HEK293 (cell line): ENCODE measurements at regions not wholly inside any gene's neighbourhood (a gene's known extent, or its start where the extent isn't known, plus 50 kb on each side); places are given as distances from the start of the nearest gene placed in this dataset.
"Not testable (repeated sequence)": the region's sequence is repeated elsewhere in the genome, so short reads cannot be mapped to it uniquely, and the experiment has no call there.

ENCODE experiments used
- CTCF ChIA-PET: fragments of 350-600 bp; formaldehyde crosslinking; extraction: SDS; loops from one replicate; lab custom pipeline; 2021; ENCODE audit warnings: antibody characterized with exemption; lab: Yijun Ruan, JAX
- POLR2A ChIA-PET: fragments of 300-600 bp; formaldehyde crosslinking; extraction: SDS; loops from one replicate; lab custom pipeline; 2020; ENCODE audit warnings: antibody characterized with exemption, inconsistent platforms; lab: Yijun Ruan, JAX
- H3K27ac ChIP-seq: fragments of 200-500 bp; sonication (Bioruptor generic); 2 replicates; pipeline ENCODE4 v1.5.1; 2014; ENCODE audit warnings: low read depth, low read length, control low read depth, inconsistent platforms; ENCODE audit errors: extremely low read depth
- H3K36me3 ChIP-seq, 2 experiments: fragments of 200-500 bp in 1 of 2; sonication (Bioruptor generic) in 1 of 2; 1 replicate in 1 of 2; 2 replicates in 1 of 2; pipeline ENCODE4 v1.5.1; 2014 to 2017; ENCODE audit warnings: inconsistent platforms in 2 of 2, low read length in 2 of 2; ENCODE audit not compliant: control insufficient read depth in 2 of 2, insufficient read depth in 1 of 2
- H3K4me1 ChIP-seq: fragments of 200-500 bp; sonication (Bioruptor generic); 2 replicates; pipeline ENCODE4 v1.5.1; 2014; ENCODE audit warnings: mild to moderate bottlenecking, low read length, inconsistent platforms; ENCODE audit not compliant: control insufficient read depth, insufficient read depth
- H3K4me3 ChIP-seq: 2 replicates; pipeline ENCODE4 v1.5.1; 2011; ENCODE audit warnings: low read depth, mild to moderate bottlenecking, control low read depth, low read length, moderate library complexity
- H3K9me3 ChIP-seq: fragments of 200-500 bp; sonication (Bioruptor generic); 2 replicates; pipeline ENCODE4 v1.5.1; 2014; ENCODE audit warnings: low read depth, low read length, inconsistent platforms; ENCODE audit not compliant: control insufficient read depth, insufficient read depth
- HOXD13 ChIP-seq: sonication (generic); formaldehyde crosslinking; IDR thresholded peaks from 2 replicates; pipeline ENCODE4 v1.8.0; 2022; ENCODE audit warnings: missing genetic modification reagents, borderline replicate concordance
- SETDB1 ChIP-seq: IDR thresholded peaks from one replicate; pipeline ENCODE4 v1.6.1; 2017; ENCODE audit warnings: mild to moderate bottlenecking, low read length, moderate library complexity, mixed read lengths; ENCODE audit not compliant: insufficient read length
- ZNF341 ChIP-seq: fragments of 450-650 bp; formaldehyde crosslinking; IDR thresholded peaks from 2 replicates; pipeline ENCODE4; 2016; ENCODE audit warnings: low read depth, missing biosample characterization, missing genetic modification characterization
- ZNF416 ChIP-seq: fragments of 450-650 bp; formaldehyde crosslinking; IDR thresholded peaks from 2 replicates; pipeline ENCODE4 v1.5.1; 2016; ENCODE audit warnings: missing biosample characterization, missing genetic modification characterization
- ZNF510 ChIP-seq: fragments of 450-650 bp; formaldehyde crosslinking; IDR thresholded peaks from 2 replicates; pipeline ENCODE4 v1.5.1; 2018; ENCODE audit warnings: mild to moderate bottlenecking, missing genetic modification characterization, missing biosample characterization; ENCODE audit not compliant: insufficient replicate concordance
- ZNF600 ChIP-seq: fragments of 450-650 bp; formaldehyde crosslinking; IDR thresholded peaks from 2 replicates; pipeline ENCODE4 v1.5.1; 2016; ENCODE audit warnings: missing biosample characterization, missing genetic modification characterization
- ZNF660 ChIP-seq: fragments of 450-650 bp; IDR thresholded peaks from 2 replicates; pipeline ENCODE4 v1.5.1; 2018; ENCODE audit warnings: missing biosample characterization, mild to moderate bottlenecking, missing genetic modification characterization
- ZNF76 ChIP-seq: fragments of 450-650 bp; formaldehyde crosslinking; IDR thresholded peaks from 2 replicates; pipeline ENCODE4; 2016; ENCODE audit warnings: low read depth, missing biosample characterization, missing genetic modification characterization, borderline replicate concordance
- ZNF777 ChIP-seq: fragments of 450-650 bp; formaldehyde crosslinking; IDR thresholded peaks from 2 replicates; pipeline ENCODE4 v1.5.1; 2017; ENCODE audit warnings: missing biosample characterization, missing genetic modification characterization, borderline replicate concordance
- TF ChIP-seq, protein P1 (sequence below): fragments of 450-650 bp; formaldehyde crosslinking; IDR thresholded peaks from 2 replicates; pipeline ENCODE4 v1.5.1; 2016; ENCODE audit warnings: missing biosample characterization, missing genetic modification characterization, low read depth
- TF ChIP-seq, protein P2 (sequence below): fragments of 450-650 bp; formaldehyde crosslinking; IDR thresholded peaks from 2 replicates; pipeline ENCODE4 v1.5.1; 2017; ENCODE audit warnings: missing biosample characterization, missing genetic modification characterization
- TF ChIP-seq, protein P3 (sequence below): fragments of 450-650 bp; formaldehyde crosslinking; IDR thresholded peaks from 2 replicates; pipeline ENCODE4 v1.5.1; 2016; ENCODE audit warnings: missing biosample characterization, missing genetic modification characterization
- TF ChIP-seq, protein P4 (sequence below): fragments of 450-650 bp; formaldehyde crosslinking; IDR thresholded peaks from 2 replicates; pipeline ENCODE4 v1.5.1; 2017; ENCODE audit warnings: missing biosample characterization, missing genetic modification characterization
- TF ChIP-seq, protein P5 (sequence below): fragments of 450-650 bp; formaldehyde crosslinking; IDR thresholded peaks from 2 replicates; pipeline ENCODE4 v1.5.1; 2016; ENCODE audit warnings: missing biosample characterization, missing genetic modification characterization

DNA sequence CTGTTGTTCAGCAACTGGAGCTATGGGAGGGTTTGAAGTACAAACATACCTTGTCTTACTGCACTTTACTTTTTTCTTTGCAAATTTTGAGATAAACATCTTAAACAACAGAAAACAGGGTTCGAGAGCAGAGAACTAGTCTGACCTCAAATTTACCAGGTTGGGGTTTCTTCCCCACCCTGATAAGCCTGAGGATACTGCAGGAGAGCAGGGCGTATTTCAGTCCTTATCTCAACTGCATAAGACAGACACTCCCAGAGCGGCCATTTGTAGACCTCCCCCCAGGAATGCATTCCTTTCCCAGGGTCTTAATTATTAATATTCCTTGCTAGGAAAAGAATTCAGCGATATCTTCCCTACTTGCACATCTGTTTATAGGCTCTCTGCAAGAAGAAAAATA lies 242.1 kb upstream of the DDHD1 start:
- TF ChIP-seq SETDB1: peak; percentile 55
- H3K36me3 ChIP-seq, H3K4me1 ChIP-seq, H3K27ac ChIP-seq, H3K9me3 ChIP-seq, CTCF ChIA-PET, POLR2A ChIA-PET, H3K4me3 ChIP-seq: not testable (repeated sequence)

DNA sequence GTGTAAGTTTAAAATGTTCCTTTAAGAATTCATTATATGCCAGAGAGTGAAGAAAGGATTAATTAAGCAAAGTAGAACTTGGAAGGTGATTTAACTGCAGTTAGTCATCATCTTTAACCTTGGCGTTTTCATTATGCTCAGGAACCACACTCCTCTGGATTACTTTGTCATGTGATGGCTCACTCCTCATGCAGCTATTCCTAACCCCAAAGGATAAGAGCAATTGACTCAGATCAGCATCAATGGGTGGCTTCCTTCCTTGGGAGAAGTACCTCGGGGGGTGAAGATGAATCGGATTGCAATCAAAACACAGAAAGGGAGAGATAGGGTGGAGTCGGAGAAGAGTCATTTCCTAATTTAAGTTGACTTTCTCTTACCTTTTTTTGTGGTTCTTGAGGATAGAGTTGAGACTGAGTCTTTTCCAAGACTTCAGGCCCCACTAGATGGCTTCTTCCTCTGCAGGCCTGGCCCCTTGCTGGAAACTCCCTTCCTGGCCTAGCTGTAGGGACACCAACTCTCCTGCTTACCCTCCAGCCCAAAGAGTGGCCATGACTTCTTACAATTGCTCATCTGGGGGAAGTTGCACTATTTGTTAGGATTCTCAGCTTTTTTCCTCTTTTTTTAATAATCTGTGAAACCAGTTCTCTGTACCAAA lies 238.6 kb upstream of the DDHD1 start:
- H3K36me3 ChIP-seq: no peaks in the 10 kb centered on the region
- TF ChIP-seq, protein P1, sequence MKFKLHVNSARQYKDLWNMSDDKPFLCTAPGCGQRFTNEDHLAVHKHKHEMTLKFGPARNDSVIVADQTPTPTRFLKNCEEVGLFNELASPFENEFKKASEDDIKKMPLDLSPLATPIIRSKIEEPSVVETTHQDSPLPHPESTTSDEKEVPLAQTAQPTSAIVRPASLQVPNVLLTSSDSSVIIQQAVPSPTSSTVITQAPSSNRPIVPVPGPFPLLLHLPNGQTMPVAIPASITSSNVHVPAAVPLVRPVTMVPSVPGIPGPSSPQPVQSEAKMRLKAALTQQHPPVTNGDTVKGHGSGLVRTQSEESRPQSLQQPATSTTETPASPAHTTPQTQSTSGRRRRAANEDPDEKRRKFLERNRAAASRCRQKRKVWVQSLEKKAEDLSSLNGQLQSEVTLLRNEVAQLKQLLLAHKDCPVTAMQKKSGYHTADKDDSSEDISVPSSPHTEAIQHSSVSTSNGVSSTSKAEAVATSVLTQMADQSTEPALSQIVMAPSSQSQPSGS (tag by site-specific recombination): no peak
- TF ChIP-seq, protein P2, sequence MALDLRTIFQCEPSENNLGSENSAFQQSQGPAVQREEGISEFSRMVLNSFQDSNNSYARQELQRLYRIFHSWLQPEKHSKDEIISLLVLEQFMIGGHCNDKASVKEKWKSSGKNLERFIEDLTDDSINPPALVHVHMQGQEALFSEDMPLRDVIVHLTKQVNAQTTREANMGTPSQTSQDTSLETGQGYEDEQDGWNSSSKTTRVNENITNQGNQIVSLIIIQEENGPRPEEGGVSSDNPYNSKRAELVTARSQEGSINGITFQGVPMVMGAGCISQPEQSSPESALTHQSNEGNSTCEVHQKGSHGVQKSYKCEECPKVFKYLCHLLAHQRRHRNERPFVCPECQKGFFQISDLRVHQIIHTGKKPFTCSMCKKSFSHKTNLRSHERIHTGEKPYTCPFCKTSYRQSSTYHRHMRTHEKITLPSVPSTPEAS (tag by site-specific recombination): no peak
- TF ChIP-seq ZNF341 (tag by site-specific recombination): no peak
- TF ChIP-seq, all 188 proteins: peak for 0
- ChIA-PET POLR2A (no interaction called here), CTCF (interaction anchor here (0.6 to 0.7 kb wide), 2 partner anchors 16 to 24 kb away, joined by 3 read pairs; no protein-coding TSS in a partner anchor)
- Histone ChIP-seq H3K27ac (no peak overlapping the region), H3K4me1 (0 out of 2 replicates have a peak, but pooled peaks cover 2% of the 10 kb centered on the region), H3K9me3 (no peaks in the 10 kb centered on the region), H3K4me3 (no peak overlapping the region)

DNA sequence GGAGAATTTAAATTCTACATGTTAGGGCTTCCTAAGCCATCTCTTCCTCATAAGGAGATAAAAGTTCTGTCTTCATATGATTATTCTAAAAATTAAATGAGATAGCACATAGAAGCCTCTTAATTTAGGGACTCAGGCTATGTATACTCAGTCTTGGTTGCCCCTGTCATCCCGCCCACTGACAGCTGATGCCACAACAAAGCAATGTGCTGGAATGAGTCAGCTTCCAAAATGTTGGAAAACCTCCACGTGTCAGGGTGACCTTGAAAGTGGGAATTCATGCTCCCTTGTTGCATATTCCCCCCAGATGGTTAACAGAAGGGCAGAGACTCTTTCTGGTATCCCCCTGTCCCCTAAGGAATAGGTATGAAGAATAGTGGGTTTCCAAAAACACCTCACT lies 238.0 kb upstream of the DDHD1 start:
- Histone ChIP-seq H3K9me3 (no peaks in the 10 kb centered on the region), H3K4me1 (0 out of 2 replicates have a peak, but pooled peaks cover 2% of the 10 kb centered on the region), H3K36me3 (no peaks in the 10 kb centered on the region), H3K4me3 (no peak overlapping the region), H3K27ac (no peak overlapping the region)
- TF ChIP-seq HOXD13 (CRISPR knock-in tag): no peak
- CTCF ChIA-PET: interaction anchor here (0.6 kb wide), 1 partner anchor 23 kb away, joined by 3 read pairs; no protein-coding TSS in a partner anchor
- POLR2A ChIA-PET: no interaction called here

DNA sequence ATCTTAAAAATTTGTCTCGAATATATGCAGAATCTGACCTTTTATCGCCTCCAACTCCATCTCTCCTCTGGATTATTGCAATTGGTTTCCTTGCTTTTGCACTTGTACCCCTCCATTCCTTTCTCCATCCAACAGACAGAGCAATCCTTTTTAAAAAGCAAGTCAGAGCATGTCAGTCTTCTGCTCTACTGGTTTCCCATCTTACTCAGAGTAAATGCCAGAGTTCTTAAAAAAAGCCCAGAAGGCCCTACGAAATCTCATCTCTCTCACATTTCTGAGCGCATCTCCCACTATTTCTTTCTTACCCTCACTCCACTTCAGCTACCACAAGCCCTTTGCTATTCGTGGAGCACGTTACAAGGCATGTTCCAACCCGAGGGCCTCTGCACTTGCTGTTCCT lies 236.9 kb upstream of the DDHD1 start:
- ChIA-PET POLR2A (no interaction called here), CTCF (interaction anchor here (0.6 to 0.8 kb wide), 2 partner anchors 24 to 166 kb away, joined by 3 read pairs; no protein-coding TSS in a partner anchor)
- Histone ChIP-seq H3K27ac (no peak overlapping the region), H3K9me3 (no peaks in the 10 kb centered on the region), H3K4me3 (no peak overlapping the region), H3K36me3 (no peaks in the 10 kb centered on the region), H3K4me1 (0 out of 2 replicates have a peak, but pooled peaks cover 2% of the 10 kb centered on the region)
- TF ChIP-seq, protein P3, sequence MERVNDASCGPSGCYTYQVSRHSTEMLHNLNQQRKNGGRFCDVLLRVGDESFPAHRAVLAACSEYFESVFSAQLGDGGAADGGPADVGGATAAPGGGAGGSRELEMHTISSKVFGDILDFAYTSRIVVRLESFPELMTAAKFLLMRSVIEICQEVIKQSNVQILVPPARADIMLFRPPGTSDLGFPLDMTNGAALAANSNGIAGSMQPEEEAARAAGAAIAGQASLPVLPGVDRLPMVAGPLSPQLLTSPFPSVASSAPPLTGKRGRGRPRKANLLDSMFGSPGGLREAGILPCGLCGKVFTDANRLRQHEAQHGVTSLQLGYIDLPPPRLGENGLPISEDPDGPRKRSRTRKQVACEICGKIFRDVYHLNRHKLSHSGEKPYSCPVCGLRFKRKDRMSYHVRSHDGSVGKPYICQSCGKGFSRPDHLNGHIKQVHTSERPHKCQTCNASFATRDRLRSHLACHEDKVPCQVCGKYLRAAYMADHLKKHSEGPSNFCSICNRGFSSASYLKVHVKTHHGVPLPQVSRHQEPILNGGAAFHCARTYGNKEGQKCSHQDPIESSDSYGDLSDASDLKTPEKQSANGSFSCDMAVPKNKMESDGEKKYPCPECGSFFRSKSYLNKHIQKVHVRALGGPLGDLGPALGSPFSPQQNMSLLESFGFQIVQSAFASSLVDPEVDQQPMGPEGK: no peak
- TF ChIP-seq ZNF416 (tag by site-specific recombination): no peak

DNA sequence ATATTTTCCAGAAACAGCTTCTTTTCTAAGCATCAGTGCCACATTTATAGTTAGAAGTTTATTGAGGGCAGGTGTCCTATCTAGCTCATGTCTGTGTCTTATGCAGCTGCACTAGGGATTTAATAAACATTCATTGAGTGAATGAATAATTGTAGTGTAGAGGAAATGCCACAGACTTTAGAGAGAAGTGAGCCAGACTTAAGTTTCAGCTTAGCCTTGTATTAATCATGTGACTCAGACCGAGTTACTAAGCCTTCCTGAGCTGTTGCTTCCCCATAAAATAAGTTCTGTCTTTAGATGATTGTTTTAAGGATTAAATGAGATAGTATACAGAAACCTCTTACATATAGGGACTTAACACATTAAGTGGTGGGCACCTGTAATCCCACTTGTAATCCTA lies 236.1 kb upstream of the DDHD1 start:
- ChIA-PET POLR2A (no interaction called here), CTCF (interaction anchor here (0.8 kb wide), 1 partner anchor 24 kb away, joined by 4 read pairs; no protein-coding TSS in a partner anchor)
- no peaks in the 10 kb centered on the region for H3K9me3 ChIP-seq
- H3K4me1 ChIP-seq: 0 out of 2 replicates have a peak, but pooled peaks cover 2% of the 10 kb centered on the region
- H3K36me3 ChIP-seq: no peaks in the 10 kb centered on the region
- H3K4me3 ChIP-seq: no peak overlapping the region
- H3K27ac ChIP-seq: no peak overlapping the region
- TF ChIP-seq ZNF510: no peak
- no peak for TF ChIP-seq ZNF777 (tag by site-specific recombination)
- TF ChIP-seq, protein P4, sequence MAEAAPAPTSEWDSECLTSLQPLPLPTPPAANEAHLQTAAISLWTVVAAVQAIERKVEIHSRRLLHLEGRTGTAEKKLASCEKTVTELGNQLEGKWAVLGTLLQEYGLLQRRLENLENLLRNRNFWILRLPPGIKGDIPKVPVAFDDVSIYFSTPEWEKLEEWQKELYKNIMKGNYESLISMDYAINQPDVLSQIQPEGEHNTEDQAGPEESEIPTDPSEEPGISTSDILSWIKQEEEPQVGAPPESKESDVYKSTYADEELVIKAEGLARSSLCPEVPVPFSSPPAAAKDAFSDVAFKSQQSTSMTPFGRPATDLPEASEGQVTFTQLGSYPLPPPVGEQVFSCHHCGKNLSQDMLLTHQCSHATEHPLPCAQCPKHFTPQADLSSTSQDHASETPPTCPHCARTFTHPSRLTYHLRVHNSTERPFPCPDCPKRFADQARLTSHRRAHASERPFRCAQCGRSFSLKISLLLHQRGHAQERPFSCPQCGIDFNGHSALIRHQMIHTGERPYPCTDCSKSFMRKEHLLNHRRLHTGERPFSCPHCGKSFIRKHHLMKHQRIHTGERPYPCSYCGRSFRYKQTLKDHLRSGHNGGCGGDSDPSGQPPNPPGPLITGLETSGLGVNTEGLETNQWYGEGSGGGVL (tag by site-specific recombination): no peak
- TF ChIP-seq ZNF600 (tag by site-specific recombination): no peak
- TF ChIP-seq ZNF660 (tag by site-specific recombination): no peak
- TF ChIP-seq, protein P5, sequence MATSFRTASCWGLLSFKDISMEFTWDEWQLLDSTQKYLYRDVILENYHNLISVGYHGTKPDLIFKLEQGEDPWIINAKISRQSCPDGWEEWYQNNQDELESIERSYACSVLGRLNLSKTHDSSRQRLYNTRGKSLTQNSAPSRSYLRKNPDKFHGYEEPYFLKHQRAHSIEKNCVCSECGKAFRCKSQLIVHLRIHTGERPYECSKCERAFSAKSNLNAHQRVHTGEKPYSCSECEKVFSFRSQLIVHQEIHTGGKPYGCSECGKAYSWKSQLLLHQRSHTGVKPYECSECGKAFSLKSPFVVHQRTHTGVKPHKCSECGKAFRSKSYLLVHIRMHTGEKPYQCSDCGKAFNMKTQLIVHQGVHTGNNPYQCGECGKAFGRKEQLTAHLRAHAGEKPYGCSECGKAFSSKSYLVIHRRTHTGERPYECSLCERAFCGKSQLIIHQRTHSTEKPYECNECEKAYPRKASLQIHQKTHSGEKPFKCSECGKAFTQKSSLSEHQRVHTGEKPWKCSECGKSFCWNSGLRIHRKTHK (tag by site-specific recombination): no peak
- TF ChIP-seq ZNF76 (tag by site-specific recombination): no peak
